Spleen (tissue), 7 donors: ENCODE measurements at regions not wholly inside any gene's neighbourhood (a gene's known extent, or its start where the extent isn't known, plus 50 kb on each side); places are given as distances from the start of the nearest gene placed in this dataset.

Experiments used
- CTCF ChIP-seq, 11 experiments: fragments of 200-600 bp in 7 of 11; fragments of 450-650 bp in 4 of 11; sonication (generic) in 4 of 11; IDR thresholded peaks in 8 of 11; conservative IDR thresholded peaks in 3 of 11; 1 replicate in 7 of 11; 2 replicates in 4 of 11; pipeline versions ENCODE4 v1.4.0 to v1.8.0; 2016 to 2021; ENCODE audit warnings: antibody characterized with exemption in 11 of 11, inconsistent platforms in 4 of 11, mild to moderate bottlenecking in 1 of 11
- POLR2A ChIP-seq, 3 donors: fragments of 450-650 bp; IDR thresholded peaks; one replicate each; pipeline ENCODE4 v1.5.1; 2017; ENCODE audit warnings: antibody characterized with exemption in 3 of 3, mild to moderate bottlenecking in 1 of 3
- POLR2AphosphoS5 ChIP-seq, 3 donors: sonication (generic); formaldehyde crosslinking; IDR thresholded peaks; one replicate each; pipeline ENCODE4 v1.5.1; 2017; ENCODE audit warnings: antibody characterized with exemption in 3 of 3
- donor health status: DM: no; HTN: no; CAD: no; lungs with moderate emphysema.
- donor health status: DM: no; HTN: no; CAD: no.
- donor health status: DM: no; HTN: no; CAD: no.

GRCh38 chr14:30291216-30291615 is 267.7 kb upstream of the G2E3 start:
- TF ChIP-seq CTCF (IDR thresholded peaks at IDR 0.05 in 8 of 11, conservative IDR thresholded peaks at IDR 0.05 in 3 of 11) = no peak
- TF ChIP-seq POLR2A (IDR thresholded peaks at IDR 0.05) = no peak
- TF ChIP-seq POLR2AphosphoS5 (IDR thresholded peaks at IDR 0.05) = no peak
